Gastrocnemius medialis (tissue), 4 donors: ENCODE measurements at regions not wholly inside any gene's neighbourhood (a gene's known extent, or its start where the extent isn't known, plus 50 kb on each side); places are given as distances from the start of the nearest gene placed in this dataset.

ENCODE experiments used
- POLR2A ChIP-seq, 2 donors: fragments of 450-650 bp; IDR thresholded peaks; one replicate each; pipeline ENCODE4 v1.6.1; 2017; ENCODE audit warnings: antibody characterized with exemption in 2 of 2, mild to moderate bottlenecking in 2 of 2, moderate library complexity in 2 of 2
- TF ChIP-seq, protein P1 (sequence below), 5 experiments: fragments of 450-650 bp in 3 of 5; fragments of 200-600 bp in 2 of 5; sonication (generic) in 2 of 5; IDR thresholded peaks in 4 of 5; conservative IDR thresholded peaks in 1 of 5; 1 replicate in 4 of 5; 2 replicates in 1 of 5; pipeline ENCODE4 v1.5.1; 2016 to 2019; ENCODE audit warnings: antibody characterized with exemption in 5 of 5, mild to moderate bottlenecking in 3 of 5, moderate library complexity in 3 of 5

DNA sequence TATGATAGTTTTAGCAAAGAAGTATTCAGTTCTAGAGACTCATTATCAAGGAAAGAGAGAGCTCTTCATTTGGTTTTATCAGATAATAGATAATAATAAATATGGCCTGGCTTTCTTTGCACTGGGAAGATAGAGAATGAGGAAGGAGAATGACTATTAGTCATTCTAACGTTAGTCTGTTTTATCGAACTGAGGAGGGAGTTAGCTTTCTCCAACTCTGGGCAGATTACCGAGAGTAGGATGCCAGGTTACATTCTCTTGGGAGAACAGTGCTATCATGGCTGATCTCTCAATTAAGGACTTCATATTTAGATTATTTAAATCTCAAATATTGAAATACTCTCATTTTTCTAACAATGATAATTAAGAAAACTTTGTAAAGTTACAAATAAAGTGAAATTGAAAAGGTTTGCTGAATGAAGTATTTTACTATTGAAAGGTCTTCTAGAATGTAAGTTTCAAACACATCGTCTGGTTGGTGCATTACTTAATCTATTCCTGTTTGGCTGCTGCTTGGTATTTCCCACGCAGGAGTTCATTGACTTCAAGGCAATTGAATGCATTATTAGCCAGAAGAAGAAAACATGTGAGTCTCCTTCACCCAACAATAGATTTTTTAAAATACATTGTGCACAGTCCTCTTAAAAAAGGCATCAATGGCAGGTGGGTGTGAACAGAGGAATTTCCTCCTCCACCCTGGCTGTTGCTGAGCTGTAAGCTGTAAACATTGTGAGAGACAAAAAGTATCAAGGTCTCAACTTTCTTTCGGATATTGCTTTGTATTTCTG is 140.8 kb downstream of the C9orf152 start:
- TF ChIP-seq, protein P1, sequence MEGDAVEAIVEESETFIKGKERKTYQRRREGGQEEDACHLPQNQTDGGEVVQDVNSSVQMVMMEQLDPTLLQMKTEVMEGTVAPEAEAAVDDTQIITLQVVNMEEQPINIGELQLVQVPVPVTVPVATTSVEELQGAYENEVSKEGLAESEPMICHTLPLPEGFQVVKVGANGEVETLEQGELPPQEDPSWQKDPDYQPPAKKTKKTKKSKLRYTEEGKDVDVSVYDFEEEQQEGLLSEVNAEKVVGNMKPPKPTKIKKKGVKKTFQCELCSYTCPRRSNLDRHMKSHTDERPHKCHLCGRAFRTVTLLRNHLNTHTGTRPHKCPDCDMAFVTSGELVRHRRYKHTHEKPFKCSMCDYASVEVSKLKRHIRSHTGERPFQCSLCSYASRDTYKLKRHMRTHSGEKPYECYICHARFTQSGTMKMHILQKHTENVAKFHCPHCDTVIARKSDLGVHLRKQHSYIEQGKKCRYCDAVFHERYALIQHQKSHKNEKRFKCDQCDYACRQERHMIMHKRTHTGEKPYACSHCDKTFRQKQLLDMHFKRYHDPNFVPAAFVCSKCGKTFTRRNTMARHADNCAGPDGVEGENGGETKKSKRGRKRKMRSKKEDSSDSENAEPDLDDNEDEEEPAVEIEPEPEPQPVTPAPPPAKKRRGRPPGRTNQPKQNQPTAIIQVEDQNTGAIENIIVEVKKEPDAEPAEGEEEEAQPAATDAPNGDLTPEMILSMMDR (IDR thresholded peaks at IDR 0.05 in 4 of 5, conservative IDR thresholded peaks at IDR 0.05 in 1 of 5), result no peak
- no peak for TF ChIP-seq POLR2A (IDR thresholded peaks at IDR 0.05)
